HFFc6 (cell line): ENCODE measurements at regions not wholly inside any gene's neighbourhood (a gene's known extent, or its start where the extent isn't known, plus 50 kb on each side); places are given as distances from the start of the nearest gene placed in this dataset.

ENCODE experiments used
- DNase-seq: peaks from one replicate; pipeline ENCODE4 v3.0.0-alpha.2; 2018
- H3K27ac Mint-ChIP-seq: 2 replicates; pipeline ENCODE4 v1.8.0; 2020; ENCODE audit warnings: mild to moderate bottlenecking, mixed read lengths
- H3K27me3 Mint-ChIP-seq: 2 replicates; pipeline ENCODE4 v1.8.0; 2021; ENCODE audit warnings: mild to moderate bottlenecking, moderate library complexity, mixed read lengths; ENCODE audit not compliant: insufficient read depth
- H3K36me3 Mint-ChIP-seq: 2 replicates; pipeline ENCODE4 v1.8.0; 2021; ENCODE audit warnings: low read depth, mixed read lengths
- H3K4me1 Mint-ChIP-seq: 2 replicates; pipeline ENCODE4 v1.8.0; 2020; ENCODE audit warnings: low read depth, mixed read lengths
- H3K4me3 Mint-ChIP-seq: 2 replicates; pipeline ENCODE4 v1.8.0; 2020; ENCODE audit warnings: mild to moderate bottlenecking, moderate library complexity, mixed read lengths
- H3K9me3 Mint-ChIP-seq: 2 replicates; pipeline ENCODE4 v1.8.0; 2020; ENCODE audit warnings: mild to moderate bottlenecking, mixed read lengths
- TF ChIP-seq, protein P1 (sequence below): fragments of 200-600 bp; sonication (generic); IDR thresholded peaks from 2 replicates; pipeline ENCODE4 v1.5.0; 2021; ENCODE audit warnings: antibody characterized with exemption, mild to moderate bottlenecking

DNA sequence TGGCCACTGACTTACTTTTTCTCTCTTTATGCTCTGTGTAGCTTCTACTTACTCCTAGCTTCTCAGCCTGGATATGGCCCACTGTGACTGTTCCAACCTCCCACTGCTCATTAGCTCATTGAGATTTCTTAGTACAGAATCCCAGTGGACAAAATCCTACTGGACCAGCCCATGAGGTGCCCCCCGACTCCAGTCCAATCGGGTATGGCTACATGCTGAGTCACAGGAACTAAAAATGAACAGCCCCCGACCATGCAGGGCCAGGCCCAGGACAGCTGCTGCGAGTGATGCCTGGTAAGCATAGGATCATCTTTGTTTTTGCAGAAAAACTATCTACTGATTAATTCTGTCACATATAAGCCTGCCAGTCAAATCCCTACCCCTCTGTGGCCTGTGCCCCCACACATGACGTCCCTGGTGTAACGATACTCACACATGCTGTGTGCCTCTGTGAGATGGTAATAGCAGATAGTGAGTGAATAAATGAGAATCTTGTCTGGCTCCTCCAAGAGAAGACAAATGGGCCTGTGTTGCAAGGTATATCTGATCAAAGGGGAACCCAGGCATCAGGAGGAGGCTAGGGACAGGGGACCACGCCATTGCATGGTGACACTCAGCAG lies 85.9 kb upstream of the KLF7 start:
- H3K27ac Mint-ChIP-seq: peak overlapping the region; percentile 98
- H3K36me3 Mint-ChIP-seq: peaks cover 8% of the 10 kb centered on the region; the same call in 1 of the 2 replicates
- H3K27me3 Mint-ChIP-seq: no peaks in the 10 kb centered on the region; the same call in 1 of the 2 replicates
- TF ChIP-seq, protein P1, sequence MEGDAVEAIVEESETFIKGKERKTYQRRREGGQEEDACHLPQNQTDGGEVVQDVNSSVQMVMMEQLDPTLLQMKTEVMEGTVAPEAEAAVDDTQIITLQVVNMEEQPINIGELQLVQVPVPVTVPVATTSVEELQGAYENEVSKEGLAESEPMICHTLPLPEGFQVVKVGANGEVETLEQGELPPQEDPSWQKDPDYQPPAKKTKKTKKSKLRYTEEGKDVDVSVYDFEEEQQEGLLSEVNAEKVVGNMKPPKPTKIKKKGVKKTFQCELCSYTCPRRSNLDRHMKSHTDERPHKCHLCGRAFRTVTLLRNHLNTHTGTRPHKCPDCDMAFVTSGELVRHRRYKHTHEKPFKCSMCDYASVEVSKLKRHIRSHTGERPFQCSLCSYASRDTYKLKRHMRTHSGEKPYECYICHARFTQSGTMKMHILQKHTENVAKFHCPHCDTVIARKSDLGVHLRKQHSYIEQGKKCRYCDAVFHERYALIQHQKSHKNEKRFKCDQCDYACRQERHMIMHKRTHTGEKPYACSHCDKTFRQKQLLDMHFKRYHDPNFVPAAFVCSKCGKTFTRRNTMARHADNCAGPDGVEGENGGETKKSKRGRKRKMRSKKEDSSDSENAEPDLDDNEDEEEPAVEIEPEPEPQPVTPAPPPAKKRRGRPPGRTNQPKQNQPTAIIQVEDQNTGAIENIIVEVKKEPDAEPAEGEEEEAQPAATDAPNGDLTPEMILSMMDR: no peak
- H3K4me1 Mint-ChIP-seq: peaks cover 91% of the 10 kb centered on the region
- H3K9me3 Mint-ChIP-seq: no peaks in the 10 kb centered on the region
- no peak for DNase-seq
- H3K4me3 Mint-ChIP-seq: no peak overlapping the region

DNA sequence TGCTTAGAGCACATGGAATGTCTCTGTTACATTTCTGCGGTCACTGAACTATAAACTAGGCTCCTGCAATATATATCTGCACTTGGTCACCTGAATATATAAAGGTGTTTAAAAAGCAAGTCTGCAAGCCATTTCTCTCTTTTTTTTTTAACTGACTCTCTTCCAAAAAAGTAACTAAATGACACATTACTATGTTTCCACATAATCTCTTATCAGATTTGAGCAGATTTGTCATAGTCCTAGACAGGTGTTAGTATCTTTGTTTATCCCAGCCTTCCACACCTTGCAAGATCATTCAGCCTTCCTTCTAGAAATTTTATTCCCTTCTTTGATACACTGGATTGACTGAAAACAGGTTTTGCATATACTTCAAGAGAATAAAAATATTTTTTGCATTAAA lies 86.7 kb upstream of the KLF7 start:
- no peaks in the 10 kb centered on the region; the same call in 1 of the 2 replicates for H3K27me3 Mint-ChIP-seq
- H3K27ac Mint-ChIP-seq: peak overlapping the region; percentile 98
- peaks cover 3% of the 10 kb centered on the region; the same call in 1 of the 2 replicates for H3K36me3 Mint-ChIP-seq
- peaks cover 96% of the 10 kb centered on the region for H3K4me1 Mint-ChIP-seq
- TF ChIP-seq, protein P1: no peak
- no peak for DNase-seq
- peak overlapping the region; percentile 84; the same call in 1 of the 2 replicates for H3K4me3 Mint-ChIP-seq
- H3K9me3 Mint-ChIP-seq: no peaks in the 10 kb centered on the region

DNA sequence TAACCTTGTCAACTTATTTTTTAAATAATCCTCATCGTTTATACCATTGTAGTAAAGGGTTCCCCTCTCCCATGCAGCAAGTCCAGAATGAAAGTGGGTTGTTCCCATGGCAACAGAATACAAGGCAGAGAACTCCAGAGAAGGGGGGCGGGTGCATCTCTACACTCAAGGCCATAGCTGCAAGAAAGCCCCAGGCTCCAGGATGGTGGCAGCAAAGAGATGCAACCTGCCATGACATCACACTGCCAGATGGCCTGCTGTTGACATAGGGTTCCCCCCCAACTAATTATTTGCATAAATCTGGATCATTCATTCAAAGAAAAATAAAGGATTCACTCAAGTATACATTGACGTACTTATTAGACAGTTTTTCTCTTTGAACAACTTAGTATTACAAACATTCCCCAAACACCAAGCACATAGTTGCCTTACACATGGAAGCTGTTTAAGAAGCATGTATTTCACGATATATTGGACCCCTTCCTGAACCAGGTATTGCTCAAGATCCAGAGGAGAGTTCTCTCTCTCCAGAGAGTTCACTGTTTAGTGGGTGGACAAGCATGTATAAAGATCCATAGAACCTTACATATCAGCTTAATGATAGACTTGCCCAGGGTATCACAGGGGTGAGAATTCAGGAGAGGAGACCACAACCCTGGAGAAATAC lies 87.4 kb upstream of the KLF7 start:
- H3K9me3 Mint-ChIP-seq: no peaks in the 10 kb centered on the region
- H3K4me1 Mint-ChIP-seq: peaks cover 98% of the 10 kb centered on the region
- TF ChIP-seq, protein P1: no peak
- H3K36me3 Mint-ChIP-seq: no peaks in the 10 kb centered on the region
- H3K4me3 Mint-ChIP-seq: peak overlapping the region; percentile 84; the same call in 1 of the 2 replicates
- DNase-seq: no peak
- H3K27me3 Mint-ChIP-seq: peaks cover under 1% of the 10 kb centered on the region
- H3K27ac Mint-ChIP-seq: peak overlapping the region; percentile 98

DNA sequence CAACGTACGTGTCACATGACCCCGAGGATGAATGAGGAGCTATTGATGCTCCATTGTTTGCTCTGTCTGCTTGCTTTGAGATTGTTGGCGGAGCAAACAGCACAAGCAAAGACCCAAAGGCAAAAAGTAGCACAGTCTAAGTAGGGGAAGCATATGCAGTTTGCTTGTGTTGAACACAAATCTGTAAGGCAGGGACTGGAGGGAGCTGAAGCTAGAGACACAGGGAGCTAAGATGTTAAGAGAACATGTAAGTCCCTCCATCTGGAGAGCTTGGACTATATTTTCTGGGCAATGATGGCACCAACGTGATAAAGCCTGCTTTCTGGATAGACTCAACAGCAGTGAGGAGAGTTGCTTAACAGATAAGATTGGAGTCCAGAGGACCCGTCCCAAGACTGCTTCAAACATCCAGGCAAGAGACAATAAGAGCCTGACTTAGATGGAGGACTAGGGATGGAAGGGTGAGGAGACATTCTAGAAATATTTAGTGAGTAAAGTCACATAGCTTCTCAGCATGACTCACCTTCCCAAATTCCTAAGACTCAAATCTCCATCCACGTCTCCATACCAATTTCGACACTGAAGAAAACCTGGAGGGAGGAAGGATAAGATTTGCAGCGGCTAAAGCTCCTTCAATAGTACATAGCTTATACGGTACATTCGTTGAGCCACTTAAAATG lies 88.1 kb upstream of the KLF7 start:
- peak overlapping the region; percentile 98 for H3K27ac Mint-ChIP-seq
- H3K4me3 Mint-ChIP-seq: peak overlapping the region; percentile 84
- no peaks in the 10 kb centered on the region for H3K9me3 Mint-ChIP-seq
- peak; percentile 95 for DNase-seq
- TF ChIP-seq, protein P1: no peak
- peaks cover 100% of the 10 kb centered on the region for H3K4me1 Mint-ChIP-seq
- no peaks in the 10 kb centered on the region for H3K36me3 Mint-ChIP-seq
- H3K27me3 Mint-ChIP-seq: peaks cover 1% of the 10 kb centered on the region

DNA sequence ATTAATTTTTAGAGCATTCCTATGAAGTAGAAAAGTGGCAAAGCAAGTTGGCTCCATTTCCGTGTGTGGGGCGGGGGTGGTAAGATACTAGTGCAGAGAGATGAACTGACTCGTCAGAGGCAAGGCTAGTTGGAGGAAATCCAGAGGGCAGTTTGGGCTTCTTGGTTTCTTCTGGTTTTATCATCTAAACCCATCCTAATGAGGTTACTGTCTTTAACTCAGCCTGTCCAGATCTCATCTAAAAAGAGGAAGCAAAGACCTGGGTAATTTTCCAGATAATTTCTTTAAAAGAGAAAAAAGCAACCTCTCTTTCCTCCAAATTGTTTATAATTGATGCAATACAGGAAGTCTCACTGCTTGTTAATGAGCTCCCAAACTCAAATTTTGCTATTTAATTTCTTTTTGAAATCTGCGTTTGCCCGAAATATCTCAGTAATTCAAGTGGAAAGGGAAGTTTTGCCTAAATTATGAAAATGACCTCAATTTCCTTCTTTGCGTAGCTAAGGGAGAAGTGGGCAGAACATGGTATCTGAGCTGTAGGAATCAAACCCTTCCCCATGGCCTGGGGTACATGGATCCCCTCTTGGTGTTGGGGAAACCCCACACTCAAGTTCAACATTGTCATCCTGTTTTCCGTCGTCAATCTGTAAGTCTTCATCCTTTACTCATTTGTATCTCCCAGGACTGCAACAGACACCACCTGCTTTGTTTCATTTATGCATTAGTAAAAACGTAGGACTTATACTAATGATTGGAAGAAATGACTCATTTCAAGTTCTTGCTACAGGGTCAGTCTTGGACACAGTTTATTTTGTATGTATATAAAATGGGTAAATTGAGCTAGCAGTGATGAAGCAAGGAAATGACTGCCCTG lies 89.1 kb upstream of the KLF7 start:
- Mint-ChIP-seq H3K4me3 (peak overlapping the region; percentile 84), H3K27me3 (peaks cover 1% of the 10 kb centered on the region), H3K36me3 (no peaks in the 10 kb centered on the region), H3K27ac (peak overlapping the region; percentile 98), H3K9me3 (no peaks in the 10 kb centered on the region), H3K4me1 (peaks cover 100% of the 10 kb centered on the region)
- TF ChIP-seq, protein P1: no peak
- peak; percentile 62 for DNase-seq
